Ishikawa (cell line): ENCODE measurements at regions not wholly inside any gene's neighbourhood (a gene's known extent, or its start where the extent isn't known, plus 50 kb on each side); places are given as distances from the start of the nearest gene placed in this dataset.

Experiments used
- CEBPB ChIP-seq: IDR thresholded peaks from 2 replicates; pipeline ENCODE4 v1.6.1; 2012
- CREB1 ChIP-seq: IDR thresholded peaks from 2 replicates; pipeline ENCODE4 v1.6.1; 2012; ENCODE audit warnings: low read depth
- EGR1 ChIP-seq: IDR thresholded peaks from 2 replicates; pipeline ENCODE4 v1.6.1; 2012
- EP300 ChIP-seq: IDR thresholded peaks from 2 replicates; pipeline ENCODE4 v1.6.1; 2012; ENCODE audit warnings: borderline replicate concordance
- FOXM1 ChIP-seq: IDR thresholded peaks from 2 replicates; pipeline ENCODE4 v1.6.1; 2012; ENCODE audit warnings: low read depth, borderline replicate concordance
- MAX ChIP-seq: IDR thresholded peaks from 2 replicates; pipeline ENCODE4 v1.6.1; 2012
- NFIC ChIP-seq: IDR thresholded peaks from 2 replicates; pipeline ENCODE4 v1.6.1; 2012
- RAD21 ChIP-seq: IDR thresholded peaks from 2 replicates; pipeline ENCODE4 v1.6.1; 2012; ENCODE audit warnings: low read depth
- REST ChIP-seq: IDR thresholded peaks from 2 replicates; pipeline ENCODE4 v1.6.1; 2012; ENCODE audit warnings: low read depth, mild to moderate bottlenecking
- TAF1 ChIP-seq: IDR thresholded peaks from 2 replicates; pipeline ENCODE4 v1.6.1; 2012; ENCODE audit warnings: low read depth, mild to moderate bottlenecking
- TCF12 ChIP-seq: IDR thresholded peaks from 2 replicates; pipeline ENCODE4 v1.6.1; 2012; ENCODE audit warnings: low read depth
- TEAD4 ChIP-seq: IDR thresholded peaks from 2 replicates; pipeline ENCODE4 v1.6.1; 2012
- YY1 ChIP-seq: IDR thresholded peaks from 2 replicates; pipeline ENCODE4 v1.6.1; 2012; ENCODE audit warnings: low read depth
- ZBTB7A ChIP-seq: IDR thresholded peaks from 2 replicates; pipeline ENCODE4 v1.6.1; 2012; ENCODE audit warnings: low read depth
- TF ChIP-seq, protein P1 (sequence below): IDR thresholded peaks from 2 replicates; pipeline ENCODE4 v1.6.1; 2012

GRCh38 chr22:49162841-49163240, 664.8 kb downstream of the BRD1 start:
- TF ChIP-seq, protein P1, sequence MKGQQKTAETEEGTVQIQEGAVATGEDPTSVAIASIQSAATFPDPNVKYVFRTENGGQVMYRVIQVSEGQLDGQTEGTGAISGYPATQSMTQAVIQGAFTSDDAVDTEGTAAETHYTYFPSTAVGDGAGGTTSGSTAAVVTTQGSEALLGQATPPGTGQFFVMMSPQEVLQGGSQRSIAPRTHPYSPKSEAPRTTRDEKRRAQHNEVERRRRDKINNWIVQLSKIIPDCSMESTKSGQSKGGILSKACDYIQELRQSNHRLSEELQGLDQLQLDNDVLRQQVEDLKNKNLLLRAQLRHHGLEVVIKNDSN: no peak
- TF ChIP-seq TAF1 (no peak), NFIC (no peak), YY1 (no peak), CEBPB (no peak), RAD21 (no peak), ZBTB7A (no peak), FOXM1 (no peak), TCF12 (no peak), CREB1 (no peak), REST (no peak), EP300 (no peak), EGR1 (no peak), MAX (no peak), TEAD4 (no peak)

DNA sequence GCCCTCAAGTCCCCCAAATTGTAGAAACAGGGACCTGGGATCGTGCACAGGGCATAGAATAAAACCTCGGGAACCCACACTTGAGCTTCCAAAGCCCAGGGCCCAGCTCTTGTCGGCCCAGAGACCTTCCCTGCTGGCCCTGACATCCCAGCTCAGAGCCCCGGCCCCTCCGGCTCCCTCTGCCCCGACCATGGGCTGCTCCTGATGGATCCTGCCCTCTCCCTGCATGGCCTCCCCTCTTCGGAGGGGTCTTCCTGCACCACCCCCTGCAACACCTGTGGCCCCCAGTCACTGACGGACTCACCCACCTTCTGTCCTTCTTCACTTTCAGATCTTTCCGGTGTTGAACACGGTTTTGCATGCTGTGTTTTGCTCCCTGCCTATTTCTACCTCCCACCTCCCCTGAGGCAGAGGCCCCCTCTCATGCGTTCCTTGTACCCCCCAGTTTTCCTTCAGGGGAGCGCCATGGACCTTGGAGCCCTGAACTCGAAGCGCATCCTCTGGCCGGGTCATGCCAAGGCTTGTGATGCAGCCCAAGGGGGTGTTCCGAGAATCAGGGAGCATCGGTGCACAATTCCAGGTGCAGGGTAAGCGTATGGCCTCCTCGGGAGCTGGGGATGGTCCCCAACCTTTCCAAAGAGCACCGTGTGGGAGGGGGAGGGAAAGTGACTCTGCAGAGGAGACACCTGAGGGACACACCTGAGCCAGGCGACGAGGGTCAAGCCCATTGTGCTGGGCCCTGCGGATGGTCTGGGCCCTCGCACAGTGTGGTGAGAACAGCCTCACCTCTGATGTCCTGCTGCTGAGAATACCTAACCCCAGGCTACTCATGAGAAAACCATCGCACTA, 666.4 kb downstream of the BRD1 start:
- TF ChIP-seq TAF1 (no peak), FOXM1 (no peak)

- TF ChIP-seq TCF12 (no peak), REST (no peak), FOXM1 (no peak), EP300 (no peak), MAX (no peak), RAD21 (no peak), NFIC (no peak), CREB1 (no peak), CEBPB (no peak), TEAD4 (no peak), TAF1 (no peak), ZBTB7A (no peak), YY1 (no peak), EGR1 (no peak)
- TF ChIP-seq, protein P1: no peak
Measured at GRCh38 chr22:49160261-49161001, 667.2 kb downstream of the BRD1 start.

DNA sequence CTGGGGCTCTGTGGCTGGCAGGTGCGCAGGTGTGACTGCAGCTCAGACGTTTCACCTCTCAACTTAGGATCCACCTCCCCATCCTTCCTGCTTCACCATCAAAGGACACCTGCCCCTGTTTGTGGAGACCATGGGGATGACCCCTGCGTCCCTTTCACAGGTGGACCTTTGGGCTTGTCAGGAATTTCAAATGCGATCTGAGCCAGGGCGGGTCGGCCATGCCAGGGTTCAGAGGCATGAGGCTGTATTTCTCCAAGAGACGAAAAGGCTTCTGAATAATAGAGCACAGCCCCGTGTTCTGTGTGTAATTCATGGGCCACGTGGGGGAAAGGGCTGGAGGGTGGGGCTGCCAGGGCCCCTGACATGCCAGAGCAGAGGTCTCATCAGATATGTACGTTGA, 668.0 kb downstream of the BRD1 start:
- TF ChIP-seq EGR1 (no peak), TCF12 (no peak), NFIC (no peak), RAD21 (no peak), EP300 (no peak), CREB1 (no peak), YY1 (no peak), MAX (no peak), TAF1 (no peak)
- TF ChIP-seq, protein P1: no peak
